GM18861 (cell line): ENCODE measurements at regions not wholly inside any gene's neighbourhood (a gene's known extent, or its start where the extent isn't known, plus 50 kb on each side); places are given as distances from the start of the nearest gene placed in this dataset.
"Not testable (repeated sequence)": the region's sequence is repeated elsewhere in the genome, so short reads cannot be mapped to it uniquely, and the experiment has no call there.

Experiments used
- ATAC-seq: cut with Tn5 transposase; IDR thresholded peaks from one replicate; pipeline ENCODE4 v1.9.1; 2021; ENCODE audit not compliant: unreplicated experiment

DNA sequence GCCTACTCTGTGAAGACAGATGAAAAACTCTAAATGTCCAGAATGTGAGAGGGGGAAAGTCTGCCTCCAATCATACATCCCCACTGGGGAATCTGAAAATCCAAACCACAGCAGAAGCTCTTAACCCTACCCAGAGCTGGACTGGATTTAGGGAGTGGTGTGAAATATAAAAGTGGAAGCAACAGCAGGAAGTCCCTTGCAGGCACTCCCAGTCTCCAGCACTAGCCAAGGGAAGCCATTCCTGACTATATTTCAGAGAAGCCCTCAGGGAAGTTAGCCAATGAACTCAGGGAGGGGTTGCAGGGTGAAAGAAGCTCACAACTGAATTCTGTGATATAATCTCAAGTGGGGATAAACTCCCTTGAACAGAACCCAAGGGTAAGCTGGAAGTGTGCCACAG is 51.5 kb downstream of the CRPPA start:
- ATAC-seq = no peak

GRCh38 chr7:16369309-16369708 is 52.0 kb downstream of the CRPPA start:
- ATAC-seq = not testable (repeated sequence)

DNA sequence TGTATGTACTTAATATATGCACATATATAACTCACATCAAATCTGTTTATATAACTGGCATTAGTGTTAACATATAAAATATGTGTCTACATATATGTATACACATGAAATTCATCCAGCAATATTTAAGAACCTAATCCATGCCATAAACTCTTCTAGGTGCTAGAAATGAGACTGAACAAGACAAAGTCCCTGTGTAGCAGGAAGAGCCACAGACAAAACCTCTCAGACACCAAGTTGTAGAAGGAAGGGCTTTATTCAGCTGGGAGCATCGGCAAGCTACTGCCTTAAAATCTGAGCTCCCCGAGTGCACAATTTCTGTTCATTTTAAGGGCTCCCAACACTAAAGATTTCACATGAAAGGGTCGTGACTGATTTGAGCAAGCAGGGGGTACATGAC is 52.5 kb downstream of the CRPPA start:
- ATAC-seq = no peak

- ATAC-seq = no peak
These were observed 54.2 kb downstream of the CRPPA start for GRCh38 chr7:16367115-16367514.

GRCh38 chr7:16365952-16366351 is 55.4 kb downstream of the CRPPA start:
- ATAC-seq = no peak

- ATAC-seq = no peak
These were observed 56.2 kb downstream of the CRPPA start for GRCh38 chr7:16365177-16365576.

DNA sequence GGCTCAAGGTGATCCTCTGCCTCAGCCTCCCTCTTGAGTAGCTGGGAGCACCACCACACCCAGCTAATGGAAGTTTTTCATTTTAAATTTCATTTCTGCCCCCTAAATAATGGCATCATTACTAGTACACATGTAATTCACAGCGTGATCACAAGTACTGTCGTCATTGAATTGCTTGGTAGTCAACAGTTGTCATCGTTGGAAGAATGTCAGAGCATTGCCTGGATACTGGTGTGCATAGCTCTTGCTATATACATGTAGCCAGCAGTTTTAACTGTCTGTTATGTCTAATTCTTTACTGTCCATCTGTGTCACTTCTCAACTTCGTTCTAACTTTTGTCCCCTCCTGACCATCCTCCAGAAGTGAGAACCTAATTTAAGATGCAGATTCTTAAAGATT is 62.1 kb downstream of the CRPPA start:
- ATAC-seq = no peak

DNA sequence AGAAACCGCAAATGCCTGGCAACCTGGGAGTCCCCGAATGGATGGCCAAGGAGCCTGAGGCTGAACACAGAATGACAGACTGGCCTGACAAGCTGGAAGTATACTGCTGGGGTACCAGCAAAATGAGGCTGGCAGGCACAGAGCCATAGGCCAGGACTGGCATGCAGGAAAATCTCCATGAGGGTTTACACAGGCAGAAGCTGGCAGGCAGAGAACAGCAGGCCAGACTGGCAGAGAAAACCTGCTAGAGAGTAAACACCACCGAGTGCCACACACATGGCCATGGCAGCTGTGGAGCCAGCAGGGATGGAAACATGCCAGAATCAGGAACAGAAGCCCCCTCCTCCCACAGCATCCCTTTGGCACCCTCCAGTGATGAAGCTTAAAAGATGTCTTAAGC is 63.4 kb downstream of the CRPPA start:
- no peak for ATAC-seq

DNA sequence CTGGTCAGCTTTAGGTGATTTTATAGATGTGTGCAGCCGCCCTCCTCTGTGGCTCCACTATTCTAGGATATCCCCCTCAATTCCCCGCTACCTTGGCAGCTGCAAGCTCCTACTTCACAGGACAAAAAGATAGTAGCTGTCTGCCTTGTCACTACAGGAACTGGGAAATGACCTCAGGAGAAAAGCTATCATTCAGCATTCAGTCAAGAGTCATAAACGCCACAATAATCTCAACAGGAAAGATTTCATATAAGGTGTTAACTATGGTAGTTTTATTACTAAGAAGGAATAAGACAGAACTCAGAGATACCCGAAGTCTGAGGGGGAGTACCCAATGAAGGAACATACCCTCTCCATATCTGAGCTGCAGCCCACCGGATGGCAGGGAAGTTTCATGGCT is 63.9 kb downstream of the CRPPA start:
- ATAC-seq = no peak

GRCh38 chr7:16356301-16356958 is 64.9 kb downstream of the CRPPA start:
- ATAC-seq = no peak

GRCh38 chr7:16354573-16354972 is 66.8 kb downstream of the CRPPA start:
- ATAC-seq = no peak

DNA sequence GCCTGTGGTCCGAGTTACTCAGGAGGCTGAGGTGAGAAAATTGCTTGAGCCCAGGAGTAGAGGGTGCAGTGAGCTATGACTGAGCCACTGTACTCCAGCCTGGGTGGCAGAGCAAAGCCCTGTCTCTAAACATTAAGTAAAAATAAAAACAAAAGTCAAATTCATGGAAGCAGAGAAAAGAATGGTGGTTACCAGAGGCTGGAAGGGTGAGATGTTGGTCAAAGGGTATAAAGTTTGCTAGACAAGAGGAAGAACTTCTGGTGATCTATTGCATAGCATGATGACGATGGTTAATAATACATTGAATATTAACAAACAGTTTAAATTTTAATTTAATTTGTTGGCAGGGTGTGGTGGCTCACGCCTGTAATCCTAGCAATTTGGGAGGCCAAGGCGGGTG is 68.1 kb downstream of the CRPPA start:
- ATAC-seq = no peak

- ATAC-seq = peak; percentile 77
These were observed 70.7 kb downstream of the CRPPA start for GRCh38 chr7:16350634-16351033.

GRCh38 chr7:16348251-16348650 is 73.1 kb downstream of the CRPPA start:
- no peak for ATAC-seq

GRCh38 chr7:16347827-16348192 is 73.5 kb downstream of the CRPPA start:
- no peak for ATAC-seq

DNA sequence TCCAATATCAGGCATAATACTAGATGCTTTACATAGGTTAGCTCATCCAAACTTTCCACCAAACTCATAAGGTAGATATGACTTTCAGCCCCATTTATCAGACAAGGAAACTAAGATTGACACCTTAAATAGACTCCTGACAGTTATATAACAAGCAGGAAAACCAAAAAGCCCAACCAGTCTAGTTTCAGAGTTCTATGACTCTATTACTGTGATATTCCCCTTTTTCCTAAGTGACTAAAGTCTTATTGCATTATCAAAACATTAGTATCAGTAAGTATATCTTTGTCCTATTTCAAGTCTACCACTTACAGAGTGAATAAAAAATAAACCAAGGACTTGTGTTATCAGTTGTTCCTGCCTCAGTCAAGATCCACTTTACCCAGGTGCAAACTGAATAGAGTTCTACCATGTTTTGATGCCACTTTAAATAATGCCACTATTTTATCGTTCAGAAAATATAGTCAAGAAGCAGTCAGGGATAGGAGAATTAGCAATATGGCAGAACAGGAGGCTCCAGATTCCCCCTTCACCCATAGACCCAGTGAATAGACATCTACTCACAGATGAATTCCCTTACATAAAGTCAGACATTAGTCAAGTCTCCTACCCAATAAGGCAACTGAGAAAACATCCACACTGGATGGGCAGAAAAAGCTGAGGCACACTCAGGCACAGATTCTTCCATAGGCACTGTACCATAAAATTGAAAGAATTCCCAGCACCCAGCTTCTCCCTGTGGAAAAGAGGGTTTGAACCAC is 74.1 kb downstream of the CRPPA start:
- ATAC-seq = no peak

DNA sequence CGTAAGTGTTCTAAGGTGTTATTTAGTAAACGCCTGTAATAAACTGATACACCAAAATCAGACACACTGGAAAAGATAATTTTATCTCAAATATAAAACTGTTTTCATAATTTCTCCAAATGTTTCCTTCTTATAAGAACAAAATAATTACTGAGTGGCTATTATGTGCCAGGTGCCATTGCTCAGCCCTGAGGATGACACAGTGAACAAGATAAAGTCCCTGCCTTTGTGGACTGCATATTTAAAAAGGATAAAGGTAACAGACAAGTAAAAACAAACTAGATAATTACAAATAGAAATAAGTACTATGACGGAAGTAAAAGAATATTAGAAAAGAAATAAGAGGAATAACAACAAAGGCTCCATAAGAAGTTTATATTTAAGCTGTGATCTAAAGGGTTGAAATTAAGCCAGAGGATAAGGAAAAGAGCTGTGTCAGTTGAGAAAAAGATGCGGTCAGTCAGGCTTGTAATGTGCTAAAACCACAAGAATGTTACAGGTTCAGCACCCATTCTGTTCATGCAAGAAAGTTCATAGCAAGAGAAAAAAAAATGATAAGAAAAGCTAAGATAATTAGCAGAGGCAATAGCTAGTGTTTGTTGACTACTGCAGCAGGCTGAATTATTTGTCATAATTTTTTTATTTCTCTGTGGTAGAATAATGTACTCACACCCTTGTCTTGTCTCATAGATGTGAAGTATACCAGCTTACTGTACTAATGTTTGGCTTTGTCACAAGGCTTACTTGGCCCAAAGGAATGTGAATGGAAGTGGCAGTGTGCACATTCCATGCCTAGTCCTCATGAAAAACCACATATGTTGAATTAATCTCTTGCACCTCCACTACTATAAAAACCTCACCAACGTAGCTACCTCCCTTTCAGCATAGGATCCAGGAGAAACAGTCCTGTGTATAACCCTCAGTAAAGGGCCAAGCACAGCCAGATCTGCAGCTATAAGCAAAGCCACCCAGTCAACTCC is 75.1 kb downstream of the CRPPA start:
- peak; percentile 52 for ATAC-seq

DNA sequence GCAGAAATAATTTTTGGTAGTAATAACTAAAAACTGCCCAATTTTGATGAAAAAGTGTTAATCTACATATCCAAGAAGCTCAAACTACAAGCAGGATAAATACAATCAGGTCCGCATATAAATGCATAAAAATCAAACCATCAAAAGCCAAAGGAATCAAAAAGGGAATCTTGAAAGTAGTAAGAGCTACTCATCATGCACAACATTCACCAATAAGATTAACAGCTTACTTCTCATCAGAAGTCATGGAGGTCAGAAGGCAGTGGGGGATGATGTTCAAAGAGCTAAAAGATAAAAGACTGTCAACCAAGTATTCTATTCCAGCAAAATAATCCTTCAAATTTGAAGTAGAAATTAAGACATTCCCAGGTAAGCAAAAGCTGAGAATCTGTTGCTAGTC is 76.4 kb downstream of the CRPPA start:
- ATAC-seq = no peak

- no peak for ATAC-seq
These were observed 77.7 kb downstream of the CRPPA start for GRCh38 chr7:16343612-16344011.

- ATAC-seq = no peak
These were observed 83.3 kb downstream of the CRPPA start for GRCh38 chr7:16338065-16338464.

DNA sequence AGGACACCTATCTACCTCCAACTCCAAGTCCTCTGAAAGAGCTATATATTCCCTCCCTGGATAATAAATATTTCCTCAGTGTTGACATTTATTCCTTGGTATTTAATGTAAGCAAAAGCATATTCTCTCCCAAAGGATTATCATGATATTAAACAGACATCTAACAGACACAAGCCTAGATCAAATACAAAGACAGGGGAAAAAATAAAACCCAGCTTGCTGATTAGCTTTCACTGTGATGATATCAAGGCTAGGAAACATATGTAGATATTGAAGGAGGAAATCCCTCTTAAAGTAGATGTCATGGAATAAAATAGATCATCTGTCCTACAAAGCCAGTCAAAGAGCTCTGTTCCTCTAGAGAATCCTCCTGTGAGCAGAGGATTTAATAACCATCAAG is 95.2 kb downstream of the CRPPA start:
- ATAC-seq = no peak

- ATAC-seq = no peak
These were observed 98.0 kb downstream of the CRPPA start for GRCh38 chr7:16323313-16323712.
